Vagina (tissue), 2 donors: ENCODE measurements at regions not wholly inside any gene's neighbourhood (a gene's known extent, or its start where the extent isn't known, plus 50 kb on each side); places are given as distances from the start of the nearest gene placed in this dataset.

Source experiments
- DNase-seq, 2 donors: peaks; one replicate each; pipeline ENCODE4 v3.0.0-alpha.2; 2017; ENCODE audit errors: extremely low spot score in 2 of 2
- H3K27ac ChIP-seq: fragments of 200-600 bp; sonication (generic); one replicate; pipeline ENCODE4 v1.5.1; 2019
- H3K27me3 ChIP-seq: fragments of 200-600 bp; sonication (generic); one replicate; pipeline ENCODE4 v1.5.1; 2019
- H3K36me3 ChIP-seq, 2 donors: fragments of 200-600 bp; sonication (generic); one replicate each; pipeline ENCODE4 v1.5.1; 2017 to 2019
- H3K4me1 ChIP-seq: fragments of 200-600 bp; sonication (generic); one replicate; pipeline ENCODE4 v1.5.1; 2019
- H3K4me3 ChIP-seq, 2 donors: fragments of 200-600 bp; sonication (generic); 1 replicate in 1 of 2; 2 replicates in 1 of 2; pipeline ENCODE4 v1.5.1; 2016 to 2019
- H3K9me3 ChIP-seq: fragments of 200-600 bp; sonication (generic); one replicate; pipeline ENCODE4 v1.5.1; 2019
- CTCF ChIP-seq, 3 experiments: fragments of 450-650 bp in 2 of 3; fragments of 200-600 bp in 1 of 3; sonication (generic) in 1 of 3; IDR thresholded peaks; one replicate each; pipeline ENCODE4 v1.5.1; 2017 to 2019; ENCODE audit warnings: antibody characterized with exemption in 3 of 3, mild to moderate bottlenecking in 2 of 3, moderate library complexity in 2 of 3
- POLR2A ChIP-seq, 2 donors: fragments of 450-650 bp; IDR thresholded peaks; one replicate each; pipeline ENCODE4 v1.6.1; 2017; ENCODE audit warnings: antibody characterized with exemption in 2 of 2, mild to moderate bottlenecking in 2 of 2, moderate library complexity in 2 of 2
- POLR2AphosphoS5 ChIP-seq, 2 donors: sonication (generic); formaldehyde crosslinking; IDR thresholded peaks; one replicate each; pipeline ENCODE4 v1.9.0; 2017; ENCODE audit warnings: antibody characterized with exemption in 2 of 2, mild to moderate bottlenecking in 2 of 2, low read depth in 1 of 2; ENCODE audit not compliant: insufficient read depth in 1 of 2
- intact Hi-C: fragments of 100-400 bp; cut with DNase I; formaldehyde crosslinking; loops from one replicate; pipeline ENCODE4 v1.15.1; 2023

GRCh38 chr12:111110556-111110955 lies 190.2 kb upstream of the MYL2 start:
- H3K27ac ChIP-seq, result no peak overlapping the region
- H3K4me3 ChIP-seq, result no peak overlapping the region
- no peaks in the 10 kb centered on the region for H3K27me3 ChIP-seq
- H3K4me1 ChIP-seq, result no peaks in the 10 kb centered on the region
- no peaks in the 10 kb centered on the region for H3K9me3 ChIP-seq
- DNase-seq, result no peak
- intact Hi-C loops, result no loop called here
- H3K36me3 ChIP-seq, result no peaks in the 10 kb centered on the region
- TF ChIP-seq POLR2A (IDR thresholded peaks at IDR 0.05), result no peak
- no peak for TF ChIP-seq POLR2AphosphoS5 (IDR thresholded peaks at IDR 0.05; ENCODE audit: insufficient read depth in 1 of 2, low read depth in 1 of 2)
- no peak for TF ChIP-seq CTCF (IDR thresholded peaks at IDR 0.05)

GRCh38 chr12:111108726-111109125 lies 188.3 kb upstream of the MYL2 start:
- Histone ChIP-seq H3K4me3 (no peak overlapping the region), H3K36me3 (no peaks in the 10 kb centered on the region), H3K9me3 (no peaks in the 10 kb centered on the region), H3K4me1 (no peaks in the 10 kb centered on the region), H3K27me3 (no peaks in the 10 kb centered on the region), H3K27ac (no peak overlapping the region)
- intact Hi-C loops, result no loop called here
- no peak for DNase-seq
- TF ChIP-seq POLR2A (IDR thresholded peaks at IDR 0.05) (no peak), CTCF (IDR thresholded peaks at IDR 0.05) (no peak), POLR2AphosphoS5 (IDR thresholded peaks at IDR 0.05; ENCODE audit: insufficient read depth in 1 of 2, low read depth in 1 of 2) (no peak)

- H3K27ac ChIP-seq, result no peak overlapping the region
- no peak for DNase-seq
- H3K27me3 ChIP-seq, result no peaks in the 10 kb centered on the region
- no peaks in the 10 kb centered on the region for H3K9me3 ChIP-seq
- intact Hi-C loops, result no loop called here
- H3K36me3 ChIP-seq, result no peaks in the 10 kb centered on the region
- no peaks in the 10 kb centered on the region for H3K4me1 ChIP-seq
- no peak overlapping the region for H3K4me3 ChIP-seq
- no peak for TF ChIP-seq CTCF (IDR thresholded peaks at IDR 0.05)
- TF ChIP-seq POLR2AphosphoS5 (IDR thresholded peaks at IDR 0.05; ENCODE audit: insufficient read depth in 1 of 2, low read depth in 1 of 2), result no peak
- no peak for TF ChIP-seq POLR2A (IDR thresholded peaks at IDR 0.05)
These were observed 187.2 kb upstream of the MYL2 start for GRCh38 chr12:111107392-111108178.

- Histone ChIP-seq H3K4me3 (no peak overlapping the region), H3K9me3 (no peaks in the 10 kb centered on the region), H3K36me3 (no peaks in the 10 kb centered on the region), H3K4me1 (peaks cover 6% of the 10 kb centered on the region), H3K27ac (no peak overlapping the region), H3K27me3 (no peaks in the 10 kb centered on the region)
- DNase-seq, result no peak
- no peak for TF ChIP-seq POLR2A (IDR thresholded peaks at IDR 0.05)
- TF ChIP-seq POLR2AphosphoS5 (IDR thresholded peaks at IDR 0.05; ENCODE audit: insufficient read depth in 1 of 2, low read depth in 1 of 2), result no peak
- TF ChIP-seq CTCF (IDR thresholded peaks at IDR 0.05), result no peak
- intact Hi-C loops, result no loop called here
These were observed 184.9 kb upstream of the MYL2 start for GRCh38 chr12:111105294-111105693.

GRCh38 chr12:111103583-111103982 lies 183.2 kb upstream of the MYL2 start:
- Histone ChIP-seq H3K9me3 (no peaks in the 10 kb centered on the region), H3K36me3 (no peaks in the 10 kb centered on the region), H3K27ac (no peak overlapping the region), H3K4me3 (no peak overlapping the region), H3K4me1 (peaks cover 6% of the 10 kb centered on the region), H3K27me3 (no peaks in the 10 kb centered on the region)
- TF ChIP-seq POLR2A (IDR thresholded peaks at IDR 0.05) (no peak), POLR2AphosphoS5 (IDR thresholded peaks at IDR 0.05; ENCODE audit: insufficient read depth in 1 of 2, low read depth in 1 of 2) (no peak), CTCF (IDR thresholded peaks at IDR 0.05) (no peak)
- DNase-seq, result no peak
- intact Hi-C loops, result no loop called here
